H1 (cell line): ENCODE measurements at regions not wholly inside any gene's neighbourhood (a gene's known extent, or its start where the extent isn't known, plus 50 kb on each side); places are given as distances from the start of the nearest gene placed in this dataset.

Experiments used
- CTCF ChIA-PET: fragments of 300-600 bp; sonication (Branson Sonifier 250); formaldehyde crosslinking; loops from one replicate; lab custom pipeline; 2021; ENCODE audit not compliant: partially characterized antibody; lab: Charles Lee
- POLR2A ChIA-PET: fragments of 300-600 bp; sonication (Branson Sonifier 250); formaldehyde crosslinking; loops from one replicate; lab custom pipeline; 2021; ENCODE audit warnings: inconsistent platforms; ENCODE audit not compliant: partially characterized antibody; lab: Charles Lee
- DNase-seq, 2 experiments: peaks; one replicate each; pipeline versions ENCODE4 v3.0.0 to v3.0.0-alpha.2; 2010 to 2022; ENCODE audit warnings: low spot score in 2 of 2, low read depth in 1 of 2, mixed read lengths in 1 of 2
- FAIRE-seq: peaks from 2 replicates; lab custom pipeline; 2011; peaks lifted over from hg19 to GRCh38; lab: Jason Lieb, UNC
- H2AFZ ChIP-seq: 2 replicates; pipeline ENCODE4 v1.8.1; 2012; ENCODE audit warnings: low read length, inconsistent platforms
- H2AK5ac ChIP-seq: 2 replicates; pipeline ENCODE4 v1.6.1; 2013; ENCODE audit warnings: low read depth, low read length
- H2BK120ac ChIP-seq: replicated peaks from 2 replicates; pipeline ENCODE3; 2013; ENCODE audit warnings: low read depth, low read length, inconsistent platforms
- H2BK12ac ChIP-seq: 2 replicates; pipeline ENCODE4 v1.6.1; 2013; ENCODE audit warnings: low read depth, low read length
- H2BK15ac ChIP-seq: 2 replicates; pipeline ENCODE4 v1.6.1; 2013; ENCODE audit warnings: low read length
- H2BK20ac ChIP-seq: 2 replicates; pipeline ENCODE4 v1.6.1; 2013; ENCODE audit warnings: low read length
- H2BK5ac ChIP-seq: 2 replicates; pipeline ENCODE4 v1.6.1; 2013; ENCODE audit warnings: low read depth, low read length
- H3K14ac ChIP-seq: 2 replicates; pipeline ENCODE4 v1.6.1; 2013; ENCODE audit warnings: inconsistent platforms; ENCODE audit not compliant: insufficient read length
- H3K18ac ChIP-seq: 2 replicates; pipeline ENCODE4 v1.6.1; 2013; ENCODE audit warnings: low read length; ENCODE audit errors: extremely low read depth
- H3K23ac ChIP-seq: 2 replicates; pipeline ENCODE4 v1.6.1; 2013; ENCODE audit warnings: inconsistent platforms; ENCODE audit not compliant: insufficient read length
- H3K23me2 ChIP-seq: 2 replicates; pipeline ENCODE4 v1.6.1; 2013; ENCODE audit warnings: low read depth, low read length
- H3K27ac ChIP-seq: 2 replicates; pipeline ENCODE4 v1.6.1; 2011; ENCODE audit warnings: low read depth, low read length, inconsistent platforms
- H3K27me3 ChIP-seq, 4 experiments: replicated peaks in 1 of 4; 1 replicate in 1 of 4; 2 replicates in 3 of 4; pipeline versions ENCODE4 v1.6.1 to v1.8.1; 2011 to 2013; ENCODE audit warnings: low read length in 3 of 4, mild to moderate bottlenecking in 3 of 4, inconsistent platforms in 2 of 4, mixed read lengths in 2 of 4, moderate library complexity in 1 of 4; ENCODE audit not compliant: control insufficient read depth in 3 of 4, insufficient read depth in 3 of 4; ENCODE audit errors: extremely low read depth in 1 of 4
- H3K36me3 ChIP-seq, 4 experiments: 2 replicates each; pipeline versions ENCODE4 v1.6.1 to v1.8.1; 2011 to 2013; ENCODE audit warnings: mild to moderate bottlenecking in 4 of 4, low read length in 3 of 4, moderate library complexity in 2 of 4, control low read depth in 1 of 4, inconsistent platforms in 1 of 4; ENCODE audit not compliant: insufficient read depth in 4 of 4, control insufficient read depth in 2 of 4
- H3K4ac ChIP-seq: replicated peaks from 2 replicates; pipeline ENCODE3; 2013; ENCODE audit warnings: low read length, low read depth, mixed read lengths, inconsistent platforms; ENCODE audit not compliant: insufficient read length
- H3K4me1 ChIP-seq, 4 experiments: replicated peaks in 1 of 4; 1 replicate in 1 of 4; 2 replicates in 3 of 4; pipeline versions ENCODE4 v1.6.1 to v1.8.1; 2011 to 2013; ENCODE audit warnings: low read length in 3 of 4, inconsistent platforms in 2 of 4, mixed read lengths in 1 of 4; ENCODE audit not compliant: insufficient read depth in 4 of 4, control insufficient read depth in 3 of 4
- H3K4me2 ChIP-seq, 2 experiments: 2 replicates each; pipeline versions ENCODE4 v1.6.1 to v1.8.1; 2011 to 2013; ENCODE audit warnings: low read depth in 2 of 2, low read length in 2 of 2, control low read depth in 1 of 2, inconsistent platforms in 1 of 2, mild to moderate bottlenecking in 1 of 2; ENCODE audit not compliant: insufficient read depth in 1 of 2
- H3K4me3 ChIP-seq, 4 experiments: fragments of 200-600, 300-600 bp in 1 of 4; sonication (generic), shearing (Covaris generic), sonication (Bioruptor Twin) in 1 of 4; 2 replicates each; pipeline versions ENCODE4 v1.5.1 to v1.8.1; 2011 to 2016; ENCODE audit warnings: low read length in 4 of 4, low read depth in 3 of 4, control low read depth in 2 of 4, inconsistent platforms in 2 of 4, mild to moderate bottlenecking in 2 of 4, mixed read lengths in 1 of 4, moderate library complexity in 1 of 4; ENCODE audit not compliant: insufficient read depth in 2 of 4; ENCODE audit errors: extremely low read depth in 1 of 4
- H3K56ac ChIP-seq: replicated peaks from 2 replicates; pipeline ENCODE3; 2013; ENCODE audit warnings: low read depth, mild to moderate bottlenecking, mixed read lengths, low read length, inconsistent platforms; ENCODE audit not compliant: insufficient read length
- H3K79me1 ChIP-seq: 2 replicates; pipeline ENCODE4 v1.6.1; 2013; ENCODE audit warnings: low read depth, low read length, control low read depth
- H3K79me2 ChIP-seq, 2 experiments: 2 replicates each; pipeline versions ENCODE4 v1.6.1 to v1.8.1; 2012 to 2013; ENCODE audit warnings: low read length in 2 of 2, mild to moderate bottlenecking in 2 of 2, inconsistent platforms in 1 of 2; ENCODE audit not compliant: insufficient read depth in 2 of 2, control insufficient read depth in 1 of 2
- H3K9ac ChIP-seq, 4 experiments: replicated peaks in 1 of 4; 1 replicate in 1 of 4; 2 replicates in 3 of 4; pipeline versions ENCODE4 v1.6.1 to v1.8.1; 2011 to 2013; ENCODE audit warnings: low read depth in 3 of 4, low read length in 3 of 4, control low read depth in 2 of 4, mild to moderate bottlenecking in 2 of 4, moderate library complexity in 2 of 4, inconsistent platforms in 1 of 4; ENCODE audit errors: extremely low read depth in 1 of 4
- H3K9me3 ChIP-seq, 2 experiments: 2 replicates each; pipeline versions ENCODE4 v1.6.1 to v1.8.1; 2012 to 2013; ENCODE audit warnings: mild to moderate bottlenecking in 2 of 2, moderate library complexity in 2 of 2, control low read depth in 1 of 2, inconsistent platforms in 1 of 2, low read depth in 1 of 2, low read length in 1 of 2, mixed read lengths in 1 of 2; ENCODE audit not compliant: insufficient read depth in 2 of 2
- H4K20me1 ChIP-seq, 2 experiments: replicated peaks in 1 of 2; 2 replicates each; pipeline versions ENCODE3 to v1.8.1; 2011 to 2013; ENCODE audit warnings: inconsistent platforms in 2 of 2, low read length in 2 of 2, mild to moderate bottlenecking in 1 of 2; ENCODE audit not compliant: insufficient read depth in 2 of 2, control insufficient read depth in 1 of 2
- H4K5ac ChIP-seq: 2 replicates; pipeline ENCODE4 v1.6.1; 2013; ENCODE audit warnings: low read length, low read depth, mixed read lengths, inconsistent platforms; ENCODE audit not compliant: insufficient read length
- H4K8ac ChIP-seq: 2 replicates; pipeline ENCODE4 v1.8.0; 2013; ENCODE audit warnings: mild to moderate bottlenecking, moderate library complexity, low read length, inconsistent platforms; ENCODE audit not compliant: insufficient read depth; ENCODE audit errors: extremely low read depth
- H4K91ac ChIP-seq: replicated peaks from 2 replicates; pipeline ENCODE3; 2013; ENCODE audit warnings: low read length, mixed read lengths, inconsistent platforms; ENCODE audit not compliant: insufficient read length
- BCL11A ChIP-seq, 2 experiments: IDR thresholded peaks; one replicate each; pipeline ENCODE4 v1.6.1; 2011; ENCODE audit warnings: low read depth in 2 of 2, low read length in 2 of 2, mild to moderate bottlenecking in 2 of 2
- CEBPB ChIP-seq: IDR thresholded peaks from 2 replicates; pipeline ENCODE4 v1.6.1; 2012; ENCODE audit warnings: low read depth, low read length
- EGR1 ChIP-seq: IDR thresholded peaks from 2 replicates; pipeline ENCODE4 v1.6.1; 2011; ENCODE audit warnings: low read depth, low read length, borderline replicate concordance
- MAFK ChIP-seq: IDR thresholded peaks from 2 replicates; pipeline ENCODE4 v1.6.1; 2012; ENCODE audit warnings: low read depth, mild to moderate bottlenecking, improper control_type of control experiment, low read length
- NANOG ChIP-seq: IDR thresholded peaks from 2 replicates; pipeline ENCODE4 v1.6.1; 2011; ENCODE audit warnings: low read length, low read depth, mild to moderate bottlenecking, inconsistent platforms; ENCODE audit not compliant: insufficient read depth, poor library complexity, severe bottlenecking
- RNF2 ChIP-seq: fragments of 200-900, 300-1000 bp; sonication (generic); IDR thresholded peaks from 2 replicates; pipeline ENCODE4 v1.7.1; 2016; ENCODE audit warnings: borderline replicate concordance, low read depth, mild to moderate bottlenecking, antibody characterized with exemption, low read length; ENCODE audit not compliant: poor library complexity, severe bottlenecking; ENCODE audit errors: missing control alignments
- SP1 ChIP-seq: IDR thresholded peaks from 2 replicates; pipeline ENCODE4 v1.6.1; 2011; ENCODE audit warnings: low read depth, low read length
- ZNF274 ChIP-seq: IDR thresholded peaks from 2 replicates; pipeline ENCODE4 v1.7.0; 2012; ENCODE audit warnings: low read length, borderline replicate concordance; ENCODE audit errors: extremely low read depth
- WGBS, 2 experiments: shearing (Covaris generic) in 1 of 2; methylation state at CpG; one replicate each; pipeline versions ENCODE4 v1.1.6 to v1.1.7; 2013 to 2015; ENCODE audit warnings: low lambda C conversion rate in 2 of 2, mixed read lengths in 2 of 2, inconsistent platforms in 1 of 2, low coverage in 1 of 2, missing lambda C conversion rate in 1 of 2; ENCODE audit not compliant: insufficient replicate concordance in 2 of 2, insufficient coverage in 1 of 2, insufficient read length in 1 of 2; ENCODE audit errors: extremely low coverage in 1 of 2, missing lambda C conversion rate in 1 of 2; 5-methylcytosine and 5-hydroxymethylcytosine counted together

GRCh38 chr5:119814655-119815054, 185.3 kb downstream of the FAM170A start:
- Histone ChIP-seq H2BK5ac (no peak overlapping the region), H3K27ac (no peak overlapping the region), H3K14ac (no peak overlapping the region), H3K9me3 (no peaks in the 10 kb centered on the region), H3K4me3 (no peak overlapping the region), H3K27me3 (no peaks in the 10 kb centered on the region), H3K23ac (no peak overlapping the region), H3K4me2 (no peak overlapping the region), H4K8ac (no peak overlapping the region), H3K23me2 (no peaks in the 10 kb centered on the region), H3K18ac (no peak overlapping the region), H2BK20ac (no peak overlapping the region), H3K56ac (no peak overlapping the region), H3K79me2 (no peaks in the 10 kb centered on the region), H2BK120ac (no peak overlapping the region), H3K4ac (no peak overlapping the region), H2AK5ac (no peak overlapping the region), H2AFZ (peak overlapping the region; percentile 90; the same call in 1 of the 2 replicates), H4K5ac (no peak overlapping the region), H3K79me1 (no peaks in the 10 kb centered on the region), H2BK12ac (no peak overlapping the region), H4K91ac (no peak overlapping the region), H3K9ac (no peak overlapping the region; a peak in 1 of 7 replicates), H4K20me1 (no peaks in the 10 kb centered on the region), H2BK15ac (no peak overlapping the region), H3K4me1 (no peaks in the 10 kb centered on the region), H3K36me3 (no peaks in the 10 kb centered on the region)
- ChIA-PET CTCF (interaction anchor here (1.2 to 1.4 kb wide), 2 partner anchors 50 to 414 kb away, joined by 3 to 4 read pairs; no protein-coding TSS in a partner anchor), POLR2A (no interaction called here)
- DNase-seq, result no peak
- TF ChIP-seq MAFK (no peak), NANOG (no peak), EGR1 (no peak), SP1 (no peak), RNF2 (no peak), CEBPB (no peak), ZNF274 (no peak), BCL11A (IDR thresholded peaks at IDR 0.05; ENCODE audit: low read depth in 2 of 2, low read length in 2 of 2) (no peak)
- 89% methylated on average over 6 of the region's 6 CpGs; no CpG with 5 or more reads in 1 of the 2 experiments for WGBS, 2 experiments
- FAIRE-seq, result no peak
